ENCODE measurements at regions not wholly inside any gene's neighbourhood (a gene's known extent, or its start where the extent isn't known, plus 50 kb on each side); places are given as distances from the start of the nearest gene placed in this dataset.
"Not testable (repeated sequence)": the region's sequence is repeated elsewhere in the genome, so short reads cannot be mapped to it uniquely, and the experiment has no call there.

- not testable (repeated sequence) for TF ChIP-seq POLR2A (IDR thresholded peaks at IDR 0.05; ENCODE audit: low read depth, low read length); CTCF (IDR thresholded peaks at IDR 0.05; ENCODE audit: extremely low read depth in 1 of 2, insufficient read depth in 1 of 2, low read depth in 1 of 2, low read length in 2 of 2); POLR2AphosphoS5 (IDR thresholded peaks at IDR 0.05; ENCODE audit: insufficient read depth, low read depth, low read length); EZH2 (IDR thresholded peaks at IDR 0.05; ENCODE audit: borderline replicate concordance, low read depth, low read length, severe bottlenecking); FOS (IDR thresholded peaks at IDR 0.05; ENCODE audit: borderline replicate concordance, insufficient read depth, low read length); MYC (IDR thresholded peaks at IDR 0.05; ENCODE audit: low read depth, low read length); MAX (IDR thresholded peaks at IDR 0.05; ENCODE audit: insufficient read depth, insufficient read length)
Observed at GRCh38 chr11:33527738-33528137, 172.9 kb downstream of the C11orf91 start.
